Vagina (tissue), 2 donors: ENCODE measurements at regions not wholly inside any gene's neighbourhood (a gene's known extent, or its start where the extent isn't known, plus 50 kb on each side); places are given as distances from the start of the nearest gene placed in this dataset.

ENCODE experiments used
- DNase-seq, 2 donors: peaks; one replicate each; pipeline ENCODE4 v3.0.0-alpha.2; 2017; ENCODE audit errors: extremely low spot score in 2 of 2
- H3K27ac ChIP-seq: fragments of 200-600 bp; sonication (generic); one replicate; pipeline ENCODE4 v1.5.1; 2019
- H3K27me3 ChIP-seq: fragments of 200-600 bp; sonication (generic); one replicate; pipeline ENCODE4 v1.5.1; 2019
- H3K36me3 ChIP-seq, 2 donors: fragments of 200-600 bp; sonication (generic); one replicate each; pipeline ENCODE4 v1.5.1; 2017 to 2019
- H3K4me1 ChIP-seq: fragments of 200-600 bp; sonication (generic); one replicate; pipeline ENCODE4 v1.5.1; 2019
- H3K4me3 ChIP-seq, 2 donors: fragments of 200-600 bp; sonication (generic); 1 replicate in 1 of 2; 2 replicates in 1 of 2; pipeline ENCODE4 v1.5.1; 2016 to 2019
- H3K9me3 ChIP-seq: fragments of 200-600 bp; sonication (generic); one replicate; pipeline ENCODE4 v1.5.1; 2019
- CTCF ChIP-seq, 3 experiments: fragments of 450-650 bp in 2 of 3; fragments of 200-600 bp in 1 of 3; sonication (generic) in 1 of 3; IDR thresholded peaks; one replicate each; pipeline ENCODE4 v1.5.1; 2017 to 2019; ENCODE audit warnings: antibody characterized with exemption in 3 of 3, mild to moderate bottlenecking in 2 of 3, moderate library complexity in 2 of 3
- POLR2A ChIP-seq, 2 donors: fragments of 450-650 bp; IDR thresholded peaks; one replicate each; pipeline ENCODE4 v1.6.1; 2017; ENCODE audit warnings: antibody characterized with exemption in 2 of 2, mild to moderate bottlenecking in 2 of 2, moderate library complexity in 2 of 2
- POLR2AphosphoS5 ChIP-seq, 2 donors: sonication (generic); formaldehyde crosslinking; IDR thresholded peaks; one replicate each; pipeline ENCODE4 v1.9.0; 2017; ENCODE audit warnings: antibody characterized with exemption in 2 of 2, mild to moderate bottlenecking in 2 of 2, low read depth in 1 of 2; ENCODE audit not compliant: insufficient read depth in 1 of 2
- intact Hi-C: fragments of 100-400 bp; cut with DNase I; formaldehyde crosslinking; loops from one replicate; pipeline ENCODE4 v1.15.1; 2023

- Histone ChIP-seq H3K27me3 (no peaks in the 10 kb centered on the region), H3K9me3 (no peaks in the 10 kb centered on the region), H3K4me3 (no peak overlapping the region), H3K27ac (no peak overlapping the region), H3K4me1 (no peaks in the 10 kb centered on the region), H3K36me3 (no peaks in the 10 kb centered on the region)
- TF ChIP-seq CTCF (IDR thresholded peaks at IDR 0.05) (no peak), POLR2AphosphoS5 (IDR thresholded peaks at IDR 0.05; ENCODE audit: insufficient read depth in 1 of 2, low read depth in 1 of 2) (no peak), POLR2A (IDR thresholded peaks at IDR 0.05) (no peak)
- DNase-seq: no peak
- intact Hi-C loops: no loop called here
Observed at GRCh38 chr6:155654474-155654873, 198.8 kb upstream of the NOX3 start.

- TF ChIP-seq POLR2A (IDR thresholded peaks at IDR 0.05): no peak
- no peak for TF ChIP-seq CTCF (IDR thresholded peaks at IDR 0.05)
- no peak overlapping the region for H3K27ac ChIP-seq
- no peak for DNase-seq
- no peaks in the 10 kb centered on the region for H3K9me3 ChIP-seq
- H3K4me3 ChIP-seq: no peak overlapping the region
- no peaks in the 10 kb centered on the region for H3K36me3 ChIP-seq
- intact Hi-C loops: no loop called here
- H3K27me3 ChIP-seq: no peaks in the 10 kb centered on the region
- peaks cover 4% of the 10 kb centered on the region for H3K4me1 ChIP-seq
Observed at GRCh38 chr6:155648301-155648700, 192.7 kb upstream of the NOX3 start.

GRCh38 chr6:155647354-155647753 is 191.7 kb upstream of the NOX3 start:
- no peak for DNase-seq
- Histone ChIP-seq H3K9me3 (no peaks in the 10 kb centered on the region), H3K27ac (no peak overlapping the region), H3K4me1 (peaks cover 4% of the 10 kb centered on the region), H3K27me3 (no peaks in the 10 kb centered on the region), H3K36me3 (no peaks in the 10 kb centered on the region), H3K4me3 (no peak overlapping the region)
- TF ChIP-seq CTCF (IDR thresholded peaks at IDR 0.05): no peak
- intact Hi-C loops: no loop called here

GRCh38 chr6:155646443-155646842 is 190.8 kb upstream of the NOX3 start:
- H3K36me3 ChIP-seq: no peaks in the 10 kb centered on the region
- no peak for DNase-seq
- H3K27ac ChIP-seq: no peak overlapping the region
- H3K27me3 ChIP-seq: no peaks in the 10 kb centered on the region
- H3K4me3 ChIP-seq: no peak overlapping the region
- intact Hi-C loops: no loop called here
- H3K9me3 ChIP-seq: no peaks in the 10 kb centered on the region
- H3K4me1 ChIP-seq: peaks cover 4% of the 10 kb centered on the region
- TF ChIP-seq POLR2AphosphoS5 (IDR thresholded peaks at IDR 0.05; ENCODE audit: insufficient read depth in 1 of 2, low read depth in 1 of 2) (no peak), POLR2A (IDR thresholded peaks at IDR 0.05) (no peak), CTCF (IDR thresholded peaks at IDR 0.05) (no peak)

GRCh38 chr6:155645325-155645724 is 189.7 kb upstream of the NOX3 start:
- Histone ChIP-seq H3K4me1 (peaks cover 4% of the 10 kb centered on the region), H3K27me3 (no peaks in the 10 kb centered on the region), H3K9me3 (no peaks in the 10 kb centered on the region), H3K4me3 (no peak overlapping the region), H3K36me3 (no peaks in the 10 kb centered on the region), H3K27ac (no peak overlapping the region)
- TF ChIP-seq POLR2AphosphoS5 (IDR thresholded peaks at IDR 0.05; ENCODE audit: insufficient read depth in 1 of 2, low read depth in 1 of 2): no peak
- TF ChIP-seq POLR2A (IDR thresholded peaks at IDR 0.05): no peak
- TF ChIP-seq CTCF (IDR thresholded peaks at IDR 0.05): no peak
- intact Hi-C loops: no loop called here
- no peak for DNase-seq
